IMR-90 (cell line): ENCODE measurements at regions not wholly inside any gene's neighbourhood (a gene's known extent, or its start where the extent isn't known, plus 50 kb on each side); places are given as distances from the start of the nearest gene placed in this dataset.

ENCODE experiments used
- ATAC-seq: fragments of 200-7000 bp; cut with Tn5 transposase; 2 replicates; pipeline ENCODE4 v1.9.1; 2020; ENCODE audit warnings: low read depth, mild to moderate bottlenecking, moderate library complexity
- BruUV-seq: library from RNA; stranded (reverse); fragments of 400-500 nt; replicated peaks from 2 replicates; lab custom pipeline; 2021; lab: Mats Ljungman, UMichigan
- CTCF ChIA-PET: fragments of 300-600 bp; formaldehyde crosslinking; extraction: SDS; loops from one replicate; lab custom pipeline; 2021; ENCODE audit warnings: antibody characterized with exemption; lab: Yijun Ruan, JAX
- POLR2A ChIA-PET: fragments of 300-600 bp; sonication (Branson Sonifier 250); formaldehyde crosslinking; loops from one replicate; lab custom pipeline; 2022; ENCODE audit warnings: antibody characterized with exemption; ENCODE audit not compliant: unreplicated experiment; lab: Charles Lee
- DNase-seq: peaks from one replicate; pipeline ENCODE4 v3.0.0; 2013
- H2AFZ ChIP-seq: replicated peaks from 2 replicates; pipeline ENCODE3; 2013; ENCODE audit warnings: low read length, mild to moderate bottlenecking; ENCODE audit not compliant: poor library complexity
- H2AK5ac ChIP-seq: 2 replicates; pipeline ENCODE4 v1.6.1; 2013; ENCODE audit warnings: low read depth, low read length, inconsistent platforms
- H2AK9ac ChIP-seq: replicated peaks from 2 replicates; pipeline ENCODE3; 2013; ENCODE audit warnings: mild to moderate bottlenecking, low read depth, low read length, moderate library complexity; ENCODE audit not compliant: poor library complexity
- H2BK120ac ChIP-seq: 2 replicates; pipeline ENCODE4 v1.6.1; 2013; ENCODE audit warnings: low read depth, low read length, inconsistent platforms
- H2BK15ac ChIP-seq: 3 replicates; pipeline ENCODE4 v1.6.1; 2013; ENCODE audit warnings: low read depth, low read length, inconsistent platforms
- H2BK20ac ChIP-seq: 2 replicates; pipeline ENCODE4 v1.6.1; 2013; ENCODE audit warnings: low read depth, mild to moderate bottlenecking, inconsistent platforms, low read length, moderate library complexity
- H2BK5ac ChIP-seq: 2 replicates; pipeline ENCODE4 v1.6.1; 2013; ENCODE audit warnings: mild to moderate bottlenecking, low read depth, low read length, inconsistent platforms; ENCODE audit not compliant: poor library complexity, severe bottlenecking
- H3K14ac ChIP-seq: replicated peaks from 2 replicates; pipeline ENCODE4 v1.6.1; 2013; ENCODE audit warnings: low read depth, low read length, inconsistent platforms
- H3K18ac ChIP-seq: 2 replicates; pipeline ENCODE4 v1.6.1; 2013; ENCODE audit warnings: low read depth, low read length, control low read depth
- H3K23ac ChIP-seq: 2 replicates; pipeline ENCODE4 v1.6.1; 2013; ENCODE audit warnings: low read depth, low read length, inconsistent platforms
- H3K27ac ChIP-seq: 2 replicates; pipeline ENCODE4 v1.5.1; 2013; ENCODE audit warnings: mild to moderate bottlenecking, control low read depth, low read length; ENCODE audit not compliant: insufficient read depth
- H3K27me3 ChIP-seq: 2 replicates; pipeline ENCODE4 v1.6.1; 2013; ENCODE audit warnings: low read length; ENCODE audit not compliant: control insufficient read depth, insufficient read depth
- H3K36me3 ChIP-seq: 2 replicates; pipeline ENCODE4 v1.6.1; 2013; ENCODE audit warnings: low read length, mixed read lengths; ENCODE audit not compliant: control insufficient read depth, insufficient read depth
- H3K4ac ChIP-seq: 2 replicates; pipeline ENCODE4 v1.6.1; 2013; ENCODE audit warnings: low read depth, low read length, inconsistent platforms
- H3K4me1 ChIP-seq: 2 replicates; pipeline ENCODE4 v1.6.1; 2013; ENCODE audit warnings: low read length, mixed read lengths; ENCODE audit not compliant: control insufficient read depth, insufficient read depth
- H3K4me2 ChIP-seq: 2 replicates; pipeline ENCODE4 v1.6.1; 2013; ENCODE audit warnings: low read depth, mild to moderate bottlenecking, control low read depth, low read length, moderate library complexity
- H3K4me3 ChIP-seq: 2 replicates; pipeline ENCODE4 v1.5.1; 2013; ENCODE audit warnings: low read depth, mild to moderate bottlenecking, control low read depth, low read length, moderate library complexity; ENCODE audit not compliant: insufficient read depth
- H3K56ac ChIP-seq: 2 replicates; pipeline ENCODE4 v1.6.1; 2013; ENCODE audit warnings: low read length, inconsistent platforms; ENCODE audit not compliant: insufficient read depth; ENCODE audit errors: extremely low read depth
- H3K79me1 ChIP-seq, 2 experiments: 2 replicates each; pipeline ENCODE4 v1.6.1; 2013; ENCODE audit warnings: low read length in 2 of 2, inconsistent platforms in 1 of 2, low read depth in 1 of 2
- H3K9ac ChIP-seq: 2 replicates; pipeline ENCODE4 v1.6.1; 2013; ENCODE audit warnings: low read depth, low read length, control low read depth
- H3K9me1 ChIP-seq: 2 replicates; pipeline ENCODE4 v1.6.1; 2013; ENCODE audit warnings: low read length, inconsistent platforms; ENCODE audit not compliant: insufficient read depth
- H3K9me3 ChIP-seq: 2 replicates; pipeline ENCODE4 v1.6.1; 2013; ENCODE audit warnings: low read length; ENCODE audit not compliant: control insufficient read depth, insufficient read depth
- H4K20me1 ChIP-seq: 2 replicates; pipeline ENCODE4 v1.6.1; 2013; ENCODE audit warnings: low read length, inconsistent platforms; ENCODE audit not compliant: insufficient read depth
- H4K5ac ChIP-seq: 2 replicates; pipeline ENCODE4 v1.6.1; 2013; ENCODE audit warnings: mild to moderate bottlenecking, low read depth, low read length, control low read depth
- H4K8ac ChIP-seq, 2 experiments: 2 replicates each; pipeline ENCODE4 v1.6.1; 2013; ENCODE audit warnings: low read depth in 2 of 2, low read length in 2 of 2, control low read depth in 1 of 2, inconsistent platforms in 1 of 2
- H4K91ac ChIP-seq: 2 replicates; pipeline ENCODE4 v1.6.1; 2013; ENCODE audit warnings: low read depth, low read length, inconsistent platforms; ENCODE audit not compliant: insufficient read depth
- CHD1 ChIP-seq: IDR thresholded peaks from 2 replicates; pipeline ENCODE4 v1.6.1; 2012; ENCODE audit warnings: low read depth, low read length, improper control_type of control experiment
- FOS ChIP-seq: fragments of 150-350 bp; IDR thresholded peaks from 2 replicates; pipeline ENCODE4 v1.6.1; 2016; ENCODE audit warnings: low read depth, low read length
- MAZ ChIP-seq: IDR thresholded peaks from 2 replicates; pipeline ENCODE4 v1.6.1; 2012; ENCODE audit warnings: low read depth, mild to moderate bottlenecking, low read length, improper control_type of control experiment, moderate library complexity, borderline replicate concordance
- MXI1 ChIP-seq: IDR thresholded peaks from 2 replicates; pipeline ENCODE4 v1.6.1; 2012; ENCODE audit warnings: low read depth, mild to moderate bottlenecking, low read length, moderate library complexity, borderline replicate concordance
- POLR2A ChIP-seq: IDR thresholded peaks from 2 replicates; pipeline ENCODE4 v1.6.1; 2012; ENCODE audit warnings: mild to moderate bottlenecking, low read depth, low read length
- RAD21 ChIP-seq: IDR thresholded peaks from 2 replicates; pipeline ENCODE4 v1.6.1; 2012; ENCODE audit warnings: low read length, improper control_type of control experiment
- RFX5 ChIP-seq: IDR thresholded peaks from 2 replicates; pipeline ENCODE4 v1.8.0; 2012; ENCODE audit warnings: low read depth, mild to moderate bottlenecking, low read length, moderate library complexity
- SMC3 ChIP-seq: fragments of 150-350 bp; IDR thresholded peaks from 2 replicates; pipeline ENCODE4 v1.6.1; 2016; ENCODE audit warnings: low read depth, mild to moderate bottlenecking, antibody characterized with exemption, low read length, moderate library complexity
- WGBS, 2 experiments: methylation state at CpG; one replicate each; pipeline versions ENCODE4 v1.1.5 to v1.1.7; 2013; ENCODE audit warnings: missing lambda C conversion rate in 2 of 2; ENCODE audit not compliant: insufficient read length in 1 of 2; ENCODE audit errors: extremely low coverage in 2 of 2; 5-methylcytosine and 5-hydroxymethylcytosine counted together
- dilution Hi-C: fragments of 300-500 bp; cut with HindIII; formaldehyde crosslinking; loops from one replicate; pipeline ENCODE4 v1.14.3; 2018; ENCODE audit warnings: low sequenced_read_pairs; ENCODE audit not compliant: unreplicated experiment
- in situ Hi-C: fragments of 300-500 bp; cut with MboI; formaldehyde crosslinking; loops from 3 replicates; pipeline ENCODE4 v1.14.3; 2019; ENCODE audit warnings: low sequenced_read_pairs, inconsistent platforms, mixed read lengths
- intact Hi-C: fragments of 100-400 bp; cut with micrococcal nuclease; formaldehyde crosslinking; loops from 2 replicates; pipeline ENCODE4 v1.10.0; 2022
- TF ChIP-seq, protein P1 (sequence below): fragments of 150-350 bp; IDR thresholded peaks from 2 replicates; pipeline ENCODE4 v1.6.1; 2017; ENCODE audit warnings: mild to moderate bottlenecking, antibody characterized with exemption, low read length, low read depth
- TF ChIP-seq, protein P2 (sequence below): fragments of 150-350 bp; IDR thresholded peaks from 2 replicates; pipeline ENCODE4 v1.6.1; 2016; ENCODE audit warnings: low read depth, mild to moderate bottlenecking, low read length, moderate library complexity, borderline replicate concordance

DNA sequence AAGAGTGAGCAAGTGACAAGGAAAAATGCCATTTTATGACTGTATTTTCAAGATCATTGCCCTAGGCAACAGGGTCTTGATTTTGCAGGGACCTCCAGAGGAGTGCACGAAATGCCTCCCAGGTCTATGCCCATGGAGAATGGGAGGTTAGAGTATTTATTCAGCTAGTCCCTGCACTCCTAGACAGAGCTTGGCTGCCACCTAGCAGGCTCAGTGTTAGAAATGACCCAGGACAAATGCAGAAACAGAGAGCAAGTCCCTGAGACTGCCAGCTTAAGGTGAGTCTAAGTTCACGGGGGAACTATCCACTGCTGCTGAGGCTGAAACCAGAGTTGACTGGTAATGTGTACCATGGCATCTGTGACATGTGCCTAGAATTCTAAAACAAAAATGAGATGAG lies 506.4 kb downstream of the MED13L start:
- H3K27ac ChIP-seq: no peak overlapping the region
- DNase-seq (no peak), ATAC-seq (no peak)
- no peak overlapping the region for H2AK9ac ChIP-seq
- H2BK120ac ChIP-seq: no peak overlapping the region
- 71% methylated on average over 1 of the region's 2 CpGs; no CpG with 5 or more reads in 1 of the 2 experiments for WGBS, 2 experiments
- no peak overlapping the region for H4K91ac ChIP-seq
- H3K9ac ChIP-seq: no peak overlapping the region
- in situ Hi-C loops (loop anchor here (25.0 kb wide), 1 partner anchor 1784 kb away; no protein-coding TSS in a partner anchor), dilution Hi-C loops (no loop called here), intact Hi-C loops (no loop called here)
- no peak overlapping the region for H4K8ac ChIP-seq
- H2BK15ac ChIP-seq: no peak overlapping the region
- no peak overlapping the region for H3K56ac ChIP-seq
- no peak overlapping the region for H2AFZ ChIP-seq
- no peak overlapping the region for H2BK5ac ChIP-seq
- H3K23ac ChIP-seq: no peak overlapping the region
- ChIA-PET POLR2A (no interaction called here), CTCF (no interaction called here)
- no peak overlapping the region for H3K18ac ChIP-seq
- no peak overlapping the region for H3K4me3 ChIP-seq
- H2BK20ac ChIP-seq: no peak overlapping the region
- no peak overlapping the region for H2AK5ac ChIP-seq
- H3K36me3 ChIP-seq: no peaks in the 10 kb centered on the region
- no peak overlapping the region for H3K4ac ChIP-seq
- no peaks in the 10 kb centered on the region for H3K79me1 ChIP-seq
- H3K27me3 ChIP-seq: no peaks in the 10 kb centered on the region; the same call in 1 of the 2 replicates
- TF ChIP-seq CHD1 (no peak), RFX5 (no peak), MXI1 (no peak), FOS (no peak), MAZ (no peak), SMC3 (no peak), RAD21 (no peak), POLR2A (no peak)
- TF ChIP-seq, protein P1, sequence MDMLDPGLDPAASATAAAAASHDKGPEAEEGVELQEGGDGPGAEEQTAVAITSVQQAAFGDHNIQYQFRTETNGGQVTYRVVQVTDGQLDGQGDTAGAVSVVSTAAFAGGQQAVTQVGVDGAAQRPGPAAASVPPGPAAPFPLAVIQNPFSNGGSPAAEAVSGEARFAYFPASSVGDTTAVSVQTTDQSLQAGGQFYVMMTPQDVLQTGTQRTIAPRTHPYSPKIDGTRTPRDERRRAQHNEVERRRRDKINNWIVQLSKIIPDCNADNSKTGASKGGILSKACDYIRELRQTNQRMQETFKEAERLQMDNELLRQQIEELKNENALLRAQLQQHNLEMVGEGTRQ: no peak
- TF ChIP-seq, protein P2, sequence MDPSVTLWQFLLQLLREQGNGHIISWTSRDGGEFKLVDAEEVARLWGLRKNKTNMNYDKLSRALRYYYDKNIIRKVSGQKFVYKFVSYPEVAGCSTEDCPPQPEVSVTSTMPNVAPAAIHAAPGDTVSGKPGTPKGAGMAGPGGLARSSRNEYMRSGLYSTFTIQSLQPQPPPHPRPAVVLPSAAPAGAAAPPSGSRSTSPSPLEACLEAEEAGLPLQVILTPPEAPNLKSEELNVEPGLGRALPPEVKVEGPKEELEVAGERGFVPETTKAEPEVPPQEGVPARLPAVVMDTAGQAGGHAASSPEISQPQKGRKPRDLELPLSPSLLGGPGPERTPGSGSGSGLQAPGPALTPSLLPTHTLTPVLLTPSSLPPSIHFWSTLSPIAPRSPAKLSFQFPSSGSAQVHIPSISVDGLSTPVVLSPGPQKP: no peak
- no peaks in the 10 kb centered on the region for H3K4me1 ChIP-seq
- no peaks in the 10 kb centered on the region for H4K20me1 ChIP-seq
- H3K9me1 ChIP-seq: no peaks in the 10 kb centered on the region
- H3K14ac ChIP-seq: no peak overlapping the region
- no peak overlapping the region for H4K5ac ChIP-seq
- no peaks in the 10 kb centered on the region for H3K9me3 ChIP-seq
- BruUV-seq: no TSS peak
- no peak overlapping the region for H3K4me2 ChIP-seq
